ENCODE measurements at regions not wholly inside any gene's neighbourhood (a gene's known extent, or its start where the extent isn't known, plus 50 kb on each side); places are given as distances from the start of the nearest gene placed in this dataset.

- no peak for TF ChIP-seq CTCF (IDR thresholded peaks at IDR 0.05)
- TF ChIP-seq POLR2A (IDR thresholded peaks at IDR 0.05), result no peak
- no peak for TF ChIP-seq EP300 (IDR thresholded peaks at IDR 0.05)
Observed at GRCh38 chr1:103177108-103177775, 68.9 kb upstream of the COL11A1 start.

Data from tibial nerve (tissue), 4 donors.